Type B pancreatic cell (in vitro differentiated cells): ENCODE measurements at regions not wholly inside any gene's neighbourhood (a gene's known extent, or its start where the extent isn't known, plus 50 kb on each side); places are given as distances from the start of the nearest gene placed in this dataset.

Source experiments
- DNase-seq: peaks from one replicate; pipeline ENCODE4 v3.0.0; 2021; ENCODE audit warnings: mixed read lengths; ENCODE audit not compliant: unreplicated experiment; ENCODE audit errors: extremely low spot score
- H3K27ac Mint-ChIP-seq: 2 replicates; pipeline ENCODE4 v1.8.0; 2021; ENCODE audit warnings: mild to moderate bottlenecking, mixed read lengths
- H3K27me3 Mint-ChIP-seq: 2 replicates; pipeline ENCODE4 v1.8.0; 2021; ENCODE audit warnings: mixed read lengths
- H3K36me3 Mint-ChIP-seq: 2 replicates; pipeline ENCODE4 v1.8.0; 2021; ENCODE audit warnings: mixed read lengths
- H3K4me1 Mint-ChIP-seq: one replicate; pipeline ENCODE4 v1.8.0; 2021; ENCODE audit warnings: mixed read lengths; ENCODE audit not compliant: unreplicated experiment
- H3K4me3 Mint-ChIP-seq: 2 replicates; pipeline ENCODE4 v1.8.0; 2021; ENCODE audit warnings: mild to moderate bottlenecking, mixed read lengths
- H3K9me3 Mint-ChIP-seq: 2 replicates; pipeline ENCODE4 v1.8.0; 2021; ENCODE audit warnings: mixed read lengths
- CTCF ChIP-seq: fragments of 200-600 bp; sonication (generic); conservative IDR thresholded peaks from 2 replicates; pipeline ENCODE4 v1.5.0; 2021; ENCODE audit warnings: antibody characterized with exemption, mild to moderate bottlenecking

DNA sequence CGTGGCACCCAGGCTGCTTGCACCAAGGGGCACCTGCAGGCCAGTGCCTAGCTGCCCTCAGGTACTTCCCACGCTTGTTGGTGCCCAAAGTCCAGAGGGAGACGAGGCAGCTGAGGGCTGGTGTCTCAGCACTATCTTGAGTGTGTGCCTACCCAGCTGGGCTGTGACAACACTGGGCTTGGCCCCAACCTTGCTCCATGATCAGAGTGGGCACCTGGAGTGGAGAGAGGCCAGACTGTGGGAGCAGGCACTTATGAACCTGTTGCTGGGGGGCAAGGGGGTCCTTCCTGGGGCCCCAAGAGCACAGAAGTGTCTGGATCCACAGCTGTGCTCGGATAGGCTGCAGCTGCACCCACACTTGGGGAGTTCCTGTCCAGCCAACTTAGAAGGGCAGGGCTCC, 314.7 kb downstream of the KCNJ2 start:
- no peak for DNase-seq
- H3K4me1 Mint-ChIP-seq: no peaks in the 10 kb centered on the region
- H3K4me3 Mint-ChIP-seq: no peak overlapping the region

GRCh38 chr17:70484496-70484895, 315.2 kb downstream of the KCNJ2 start:
- no peak for DNase-seq
- H3K9me3 Mint-ChIP-seq: peaks cover 6% of the 10 kb centered on the region
- H3K4me1 Mint-ChIP-seq: no peaks in the 10 kb centered on the region
- TF ChIP-seq CTCF: no peak
- no peaks in the 10 kb centered on the region for H3K27me3 Mint-ChIP-seq
- H3K27ac Mint-ChIP-seq: no peak overlapping the region
- no peaks in the 10 kb centered on the region for H3K36me3 Mint-ChIP-seq
- H3K4me3 Mint-ChIP-seq: no peak overlapping the region

More for the DNA sequence above, 314.7 kb downstream of the KCNJ2 start:
- H3K27me3 Mint-ChIP-seq: no peaks in the 10 kb centered on the region
- no peaks in the 10 kb centered on the region for H3K36me3 Mint-ChIP-seq
- TF ChIP-seq CTCF: no peak
- H3K9me3 Mint-ChIP-seq: peaks cover 6% of the 10 kb centered on the region
- H3K27ac Mint-ChIP-seq: no peak overlapping the region

DNA sequence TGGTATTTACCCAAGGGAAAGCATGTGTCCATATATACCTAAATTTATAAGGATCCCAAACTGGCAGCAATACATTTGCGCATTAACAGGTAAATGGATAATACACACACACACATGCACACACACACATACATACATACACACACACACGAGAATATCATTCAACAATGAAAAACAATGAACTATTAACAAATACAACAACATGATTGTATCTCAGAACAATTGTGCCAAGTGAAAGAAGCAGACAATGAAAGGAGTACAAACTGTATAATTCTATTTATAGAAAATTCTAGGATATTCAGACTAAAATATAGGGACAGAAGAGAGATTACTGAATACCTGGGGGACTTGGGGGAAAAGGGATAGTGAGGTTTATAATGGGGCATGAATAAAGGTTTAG, 323.0 kb downstream of the KCNJ2 start:
- no peak for TF ChIP-seq CTCF
- Mint-ChIP-seq H3K4me1 (no peaks in the 10 kb centered on the region), H3K4me3 (no peak overlapping the region), H3K9me3 (no peaks in the 10 kb centered on the region), H3K27me3 (no peaks in the 10 kb centered on the region), H3K36me3 (no peaks in the 10 kb centered on the region), H3K27ac (no peak overlapping the region)
- DNase-seq: no peak

DNA sequence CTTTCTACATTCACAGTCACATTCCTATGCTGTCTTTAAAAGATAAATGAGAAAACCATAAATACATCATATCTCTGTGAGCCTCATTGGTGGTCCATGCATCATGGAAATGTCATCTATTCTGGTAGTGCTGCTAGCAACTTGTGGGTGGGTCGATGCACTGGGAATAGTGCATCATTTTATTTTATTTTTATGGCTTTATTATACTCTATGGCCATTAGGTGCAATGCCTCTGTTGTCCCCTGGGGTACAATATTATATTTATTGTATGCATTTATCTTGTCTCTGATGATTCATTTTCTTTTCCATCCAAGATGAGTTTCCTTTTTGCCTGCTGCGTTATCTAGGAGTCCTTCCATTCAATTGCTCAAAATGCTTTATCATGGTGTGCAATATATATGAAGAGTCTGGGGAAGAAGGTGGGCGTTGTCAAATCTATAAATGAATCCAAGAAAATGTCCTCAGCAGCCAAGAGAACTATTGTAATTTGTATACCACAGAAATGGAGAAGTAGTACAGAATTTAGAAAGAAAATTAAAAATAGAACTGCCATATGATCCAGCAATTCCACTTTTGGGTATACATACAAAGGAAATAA, 324.0 kb downstream of the KCNJ2 start:
- Mint-ChIP-seq H3K9me3 (no peaks in the 10 kb centered on the region), H3K4me1 (no peaks in the 10 kb centered on the region), H3K36me3 (no peaks in the 10 kb centered on the region), H3K27me3 (no peaks in the 10 kb centered on the region), H3K27ac (no peak overlapping the region), H3K4me3 (no peak overlapping the region)
- DNase-seq: no peak
- TF ChIP-seq CTCF: no peak

DNA sequence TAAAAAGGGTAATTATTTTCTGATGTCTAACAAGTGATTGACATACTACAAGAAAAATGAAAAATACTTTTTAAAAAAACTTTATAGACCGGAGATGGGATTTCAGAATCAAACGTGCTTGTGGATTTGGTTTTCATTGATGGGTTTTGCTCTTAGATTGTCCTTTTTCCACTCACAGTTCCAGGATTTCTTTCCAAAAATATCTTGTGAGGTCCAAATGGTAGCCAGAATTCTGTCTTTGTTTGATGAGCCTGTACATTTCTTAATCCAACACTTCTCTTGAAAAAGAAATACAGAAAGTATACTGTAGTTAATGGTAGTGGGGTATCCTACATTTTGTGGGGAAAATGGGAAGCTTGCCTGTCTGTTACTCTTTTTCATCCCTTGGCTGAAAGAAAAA, 329.3 kb downstream of the KCNJ2 start:
- Mint-ChIP-seq H3K4me3 (no peak overlapping the region), H3K27ac (no peak overlapping the region), H3K9me3 (no peaks in the 10 kb centered on the region), H3K27me3 (no peaks in the 10 kb centered on the region), H3K4me1 (peaks cover 6% of the 10 kb centered on the region), H3K36me3 (no peaks in the 10 kb centered on the region)
- no peak for DNase-seq
- no peak for TF ChIP-seq CTCF
